ENCODE measurements at regions not wholly inside any gene's neighbourhood (a gene's known extent, or its start where the extent isn't known, plus 50 kb on each side); places are given as distances from the start of the nearest gene placed in this dataset.

DNA sequence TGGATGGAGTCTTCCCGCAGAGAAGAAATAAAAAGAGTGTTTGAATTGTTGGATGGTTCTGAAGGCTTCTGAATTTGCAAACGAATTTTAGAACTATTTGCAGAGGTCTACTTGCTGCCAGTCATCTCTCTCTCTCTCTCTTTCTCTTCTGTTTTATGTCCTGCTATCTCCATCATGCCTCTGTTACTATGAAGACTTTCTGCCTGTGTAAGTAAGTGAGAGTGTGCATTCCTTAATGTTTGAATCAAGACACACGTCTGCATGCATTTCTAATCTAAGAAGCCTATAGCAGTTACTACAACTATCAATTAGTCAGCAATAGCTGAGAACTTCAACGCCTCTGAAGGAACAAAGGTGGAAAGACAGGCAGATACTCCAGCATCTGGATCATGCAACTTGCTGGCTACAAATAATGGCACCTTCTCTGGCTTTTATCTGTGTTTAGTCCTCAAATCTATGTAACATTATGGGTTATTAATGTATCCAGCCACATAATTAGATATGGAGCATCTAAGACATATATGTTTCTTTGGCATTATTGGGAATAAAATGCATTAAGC lies 191.5 kb upstream of the BLID start:
- TF ChIP-seq, protein P1, sequence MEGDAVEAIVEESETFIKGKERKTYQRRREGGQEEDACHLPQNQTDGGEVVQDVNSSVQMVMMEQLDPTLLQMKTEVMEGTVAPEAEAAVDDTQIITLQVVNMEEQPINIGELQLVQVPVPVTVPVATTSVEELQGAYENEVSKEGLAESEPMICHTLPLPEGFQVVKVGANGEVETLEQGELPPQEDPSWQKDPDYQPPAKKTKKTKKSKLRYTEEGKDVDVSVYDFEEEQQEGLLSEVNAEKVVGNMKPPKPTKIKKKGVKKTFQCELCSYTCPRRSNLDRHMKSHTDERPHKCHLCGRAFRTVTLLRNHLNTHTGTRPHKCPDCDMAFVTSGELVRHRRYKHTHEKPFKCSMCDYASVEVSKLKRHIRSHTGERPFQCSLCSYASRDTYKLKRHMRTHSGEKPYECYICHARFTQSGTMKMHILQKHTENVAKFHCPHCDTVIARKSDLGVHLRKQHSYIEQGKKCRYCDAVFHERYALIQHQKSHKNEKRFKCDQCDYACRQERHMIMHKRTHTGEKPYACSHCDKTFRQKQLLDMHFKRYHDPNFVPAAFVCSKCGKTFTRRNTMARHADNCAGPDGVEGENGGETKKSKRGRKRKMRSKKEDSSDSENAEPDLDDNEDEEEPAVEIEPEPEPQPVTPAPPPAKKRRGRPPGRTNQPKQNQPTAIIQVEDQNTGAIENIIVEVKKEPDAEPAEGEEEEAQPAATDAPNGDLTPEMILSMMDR (conservative IDR thresholded peaks at IDR 0.05) = no peak
- TF ChIP-seq ZFX (IDR thresholded peaks at IDR 0.05) = no peak

Measured in C4-2B (cell line).